Fibroblast of mammary gland (primary cell): ENCODE measurements at regions not wholly inside any gene's neighbourhood (a gene's known extent, or its start where the extent isn't known, plus 50 kb on each side); places are given as distances from the start of the nearest gene placed in this dataset.
"Not testable (repeated sequence)": the region's sequence is repeated elsewhere in the genome, so short reads cannot be mapped to it uniquely, and the experiment has no call there.

Experiments
- DNase-seq: peaks from one replicate; pipeline ENCODE4 v3.0.0-alpha.2; 2010; ENCODE audit warnings: low read depth
- H3K4me3 ChIP-seq: 2 replicates; pipeline ENCODE4 v1.5.1; 2011; ENCODE audit warnings: low read depth, mild to moderate bottlenecking, low read length, moderate library complexity; ENCODE audit not compliant: control insufficient read depth
- CTCF ChIP-seq: conservative IDR thresholded peaks from 2 replicates; pipeline ENCODE4 v1.5.1; 2011; ENCODE audit warnings: low read depth, low read length, inconsistent platforms; ENCODE audit not compliant: control insufficient read depth, insufficient read depth

- DNase-seq, result peak; percentile 10
- no peak overlapping the region for H3K4me3 ChIP-seq
- TF ChIP-seq CTCF, result no peak
Measured at GRCh38 chr16:88200896-88201185, 181.9 kb upstream of the ZNF469 start.

- DNase-seq, H3K4me3 ChIP-seq: not testable (repeated sequence)
Measured at GRCh38 chr16:88201611-88202010, 181.1 kb upstream of the ZNF469 start.

GRCh38 chr16:88202207-88202745 lies 180.5 kb upstream of the ZNF469 start:
- DNase-seq, result no peak
- no peak overlapping the region for H3K4me3 ChIP-seq
- no peak for TF ChIP-seq CTCF

GRCh38 chr16:88202856-88203681 lies 179.7 kb upstream of the ZNF469 start:
- DNase-seq, H3K4me3 ChIP-seq: not testable (repeated sequence)

GRCh38 chr16:88204131-88205110 lies 178.3 kb upstream of the ZNF469 start:
- not testable (repeated sequence) for DNase-seq, H3K4me3 ChIP-seq

GRCh38 chr16:88205482-88205881 lies 177.3 kb upstream of the ZNF469 start:
- not testable (repeated sequence) for H3K4me3 ChIP-seq

GRCh38 chr16:88206006-88206405 lies 176.8 kb upstream of the ZNF469 start:
- DNase-seq, H3K4me3 ChIP-seq: not testable (repeated sequence)

More at GRCh38 chr16:88205482-88205881, 177.3 kb upstream of the ZNF469 start:
- DNase-seq, result not testable (repeated sequence)

- H3K4me3 ChIP-seq, DNase-seq: not testable (repeated sequence)
Measured at GRCh38 chr16:88206516-88206915, 176.2 kb upstream of the ZNF469 start.

- TF ChIP-seq CTCF, result no peak
- DNase-seq, result no peak
- H3K4me3 ChIP-seq, result no peak overlapping the region
Measured at GRCh38 chr16:88208112-88208511, 174.6 kb upstream of the ZNF469 start.

- not testable (repeated sequence) for H3K4me3 ChIP-seq, DNase-seq
Measured at GRCh38 chr16:88208776-88209175, 174.0 kb upstream of the ZNF469 start.

- not testable (repeated sequence) for H3K4me3 ChIP-seq, DNase-seq
Measured at GRCh38 chr16:88209579-88209978, 173.2 kb upstream of the ZNF469 start.

GRCh38 chr16:88213937-88214336 lies 168.8 kb upstream of the ZNF469 start:
- not testable (repeated sequence) for DNase-seq, H3K4me3 ChIP-seq

GRCh38 chr16:88221001-88221761 lies 161.6 kb upstream of the ZNF469 start:
- DNase-seq, H3K4me3 ChIP-seq: not testable (repeated sequence)

- H3K4me3 ChIP-seq, DNase-seq: not testable (repeated sequence)
Measured at GRCh38 chr16:88223696-88224095, 159.1 kb upstream of the ZNF469 start.
